ENCODE measurements at regions not wholly inside any gene's neighbourhood (a gene's known extent, or its start where the extent isn't known, plus 50 kb on each side); places are given as distances from the start of the nearest gene placed in this dataset.

- H3K27me3 Mint-ChIP-seq (ENCODE audit: insufficient read depth, unreplicated experiment), result no peaks in the 10 kb centered on the region
- peaks cover 28% of the 10 kb centered on the region for H3K4me1 Mint-ChIP-seq (ENCODE audit: insufficient read depth, unreplicated experiment)
- ChIA-PET POLR2A (interaction anchor here (1.8 kb wide), 1 partner anchor 83 kb away, joined by 7 read pairs; the partner anchor contains the start of gene MPP7), CTCF (interaction anchor here (0.6 to 2.1 kb wide), 9 partner anchors 8 to 246 kb away, joined by 3 to 27 read pairs (median 3); no protein-coding TSS in a partner anchor)
- no peak for TF ChIP-seq CTCF (IDR thresholded peaks at IDR 0.05; ENCODE audit: unreplicated experiment)
- H3K27ac Mint-ChIP-seq (ENCODE audit: low read depth, unreplicated experiment), result peak overlapping the region; percentile 80
- H3K36me3 Mint-ChIP-seq (ENCODE audit: insufficient read depth, unreplicated experiment), result no peaks in the 10 kb centered on the region
- intact Hi-C loops (cut with micrococcal nuclease), result loop anchor here (10.0 kb wide), 1 partner anchor 1011 kb away; no protein-coding TSS in a partner anchor
- no peak for DNase-seq (ENCODE audit: unreplicated experiment)
- H3K9me3 Mint-ChIP-seq (ENCODE audit: unreplicated experiment), result no peaks in the 10 kb centered on the region
- no peak overlapping the region for H3K4me3 Mint-ChIP-seq (ENCODE audit: unreplicated experiment)
- BruUV-seq (replicated peaks), result no TSS peak
Observed at GRCh38 chr10:28385748-28386502, 83.1 kb upstream of the MPP7 start.

GRCh38 chr10:28386503-28386868 is 83.6 kb upstream of the MPP7 start:
- H3K4me1 Mint-ChIP-seq (ENCODE audit: insufficient read depth, unreplicated experiment), result peaks cover 28% of the 10 kb centered on the region
- no peaks in the 10 kb centered on the region for H3K9me3 Mint-ChIP-seq (ENCODE audit: unreplicated experiment)
- intact Hi-C loops (cut with micrococcal nuclease), result loop anchor here (10.0 kb wide), 1 partner anchor 1012 kb away; no protein-coding TSS in a partner anchor
- POLR2A ChIA-PET, result interaction anchor here (0.9 to 1.8 kb wide), 4 partner anchors 84 to 1232 kb away, joined by 3 to 7 read pairs (median 3); partner anchors contain the start of genes MASTL and MPP7
- no peak overlapping the region for H3K4me3 Mint-ChIP-seq (ENCODE audit: unreplicated experiment)
- no peaks in the 10 kb centered on the region for H3K36me3 Mint-ChIP-seq (ENCODE audit: insufficient read depth, unreplicated experiment)
- H3K27me3 Mint-ChIP-seq (ENCODE audit: insufficient read depth, unreplicated experiment), result no peaks in the 10 kb centered on the region
- H3K27ac Mint-ChIP-seq (ENCODE audit: low read depth, unreplicated experiment), result peak overlapping the region; percentile 80
- BruUV-seq (replicated peaks), result no TSS peak
- CTCF ChIA-PET, result interaction anchor here (0.6 to 2.1 kb wide), 8 partner anchors 10 to 763 kb away, joined by 3 to 27 read pairs (median 4); no protein-coding TSS in a partner anchor
- TF ChIP-seq CTCF (IDR thresholded peaks at IDR 0.05; ENCODE audit: unreplicated experiment), result no peak
- DNase-seq (ENCODE audit: unreplicated experiment), result no peak

GRCh38 chr10:28387140-28387539 is 84.3 kb upstream of the MPP7 start:
- peak; percentile 63 for DNase-seq (ENCODE audit: unreplicated experiment)
- no peak overlapping the region for H3K4me3 Mint-ChIP-seq (ENCODE audit: unreplicated experiment)
- intact Hi-C loops (cut with micrococcal nuclease), result loop anchor here (10.0 kb wide), 1 partner anchor 1012 kb away; no protein-coding TSS in a partner anchor
- H3K36me3 Mint-ChIP-seq (ENCODE audit: insufficient read depth, unreplicated experiment), result no peaks in the 10 kb centered on the region
- H3K27ac Mint-ChIP-seq (ENCODE audit: low read depth, unreplicated experiment), result peak overlapping the region; percentile 80
- peaks cover 22% of the 10 kb centered on the region for H3K4me1 Mint-ChIP-seq (ENCODE audit: insufficient read depth, unreplicated experiment)
- no peaks in the 10 kb centered on the region for H3K27me3 Mint-ChIP-seq (ENCODE audit: insufficient read depth, unreplicated experiment)
- TF ChIP-seq CTCF (IDR thresholded peaks at IDR 0.05; ENCODE audit: unreplicated experiment), result no peak
- BruUV-seq (replicated peaks), result no TSS peak
- no peaks in the 10 kb centered on the region for H3K9me3 Mint-ChIP-seq (ENCODE audit: unreplicated experiment)
- ChIA-PET POLR2A (interaction anchor here (0.7 to 1.8 kb wide), 5 partner anchors 84 to 1232 kb away, joined by 3 to 7 read pairs (median 3); partner anchors contain the start of genes MASTL and MPP7), CTCF (interaction anchor here (0.6 to 2.1 kb wide), 6 partner anchors 87 to 764 kb away, joined by 3 to 27 read pairs (median 4); no protein-coding TSS in a partner anchor)

- no TSS peak for BruUV-seq (replicated peaks)
- Mint-ChIP-seq H3K27ac (ENCODE audit: low read depth, unreplicated experiment) (no peak overlapping the region), H3K4me1 (ENCODE audit: insufficient read depth, unreplicated experiment) (peaks cover 21% of the 10 kb centered on the region), H3K36me3 (ENCODE audit: insufficient read depth, unreplicated experiment) (no peaks in the 10 kb centered on the region), H3K27me3 (ENCODE audit: insufficient read depth, unreplicated experiment) (no peaks in the 10 kb centered on the region), H3K9me3 (ENCODE audit: unreplicated experiment) (no peaks in the 10 kb centered on the region), H3K4me3 (ENCODE audit: unreplicated experiment) (no peak overlapping the region)
- POLR2A ChIA-PET, result interaction anchor here (0.7 to 0.9 kb wide), 2 partner anchors 12 to 1001 kb away, joined by 3 to 4 read pairs; no protein-coding TSS in a partner anchor
- TF ChIP-seq CTCF (IDR thresholded peaks at IDR 0.05; ENCODE audit: unreplicated experiment), result no peak
- intact Hi-C loops (cut with micrococcal nuclease), result loop anchor here (5.0 to 10.0 kb wide), 2 partner anchors 801 to 836 kb away; no protein-coding TSS in a partner anchor
- DNase-seq (ENCODE audit: unreplicated experiment), result peak; percentile 4
- CTCF ChIA-PET, result interaction anchor here (0.5 to 3.4 kb wide), 3 partner anchors 10 to 188 kb away, joined by 3 to 48 read pairs (median 4); no protein-coding TSS in a partner anchor
Observed at GRCh38 chr10:28391283-28391682, 88.4 kb upstream of the MPP7 start.
